ENCODE measurements at regions not wholly inside any gene's neighbourhood (a gene's known extent, or its start where the extent isn't known, plus 50 kb on each side); places are given as distances from the start of the nearest gene placed in this dataset.

- no peak overlapping the region for H3K27ac ChIP-seq (ENCODE audit: low read depth, low read length)
- no peak overlapping the region for H2AFZ ChIP-seq (ENCODE audit: low read depth, low read length, poor library complexity, severe bottlenecking)
- no peaks in the 10 kb centered on the region for H3K9me3 ChIP-seq (ENCODE audit: control insufficient read depth in 1 of 2, insufficient read depth in 1 of 2, low read depth in 1 of 2, low read length in 2 of 2)
- H3K36me3 ChIP-seq (ENCODE audit: control insufficient read depth in 1 of 2, insufficient read depth in 2 of 2, low read length in 2 of 2): no peaks in the 10 kb centered on the region
- no TSS peak for BruUV-seq (replicated peaks)
- no peaks in the 10 kb centered on the region for H3K79me2 ChIP-seq (ENCODE audit: insufficient read depth, low read length)
- no peak overlapping the region for H3K4me3 ChIP-seq (replicated peaks in 1 of 2; ENCODE audit: low read depth in 1 of 2, low read length in 2 of 2)
- DNase-seq (ENCODE audit: low read depth, low spot score): no peak
- no peak for TF ChIP-seq POLR2A (IDR thresholded peaks at IDR 0.05; ENCODE audit: borderline replicate concordance, extremely low read depth, insufficient read depth, insufficient read length)
- TF ChIP-seq SP1 (IDR thresholded peaks at IDR 0.05; ENCODE audit: low read depth): no peak
- no peak for TF ChIP-seq RAD21 (IDR thresholded peaks at IDR 0.05; ENCODE audit: low read depth)
- TF ChIP-seq YY1 (IDR thresholded peaks at IDR 0.05; ENCODE audit: extremely low read depth, insufficient replicate concordance, low read depth, low read length): no peak
- TF ChIP-seq CBX3 (IDR thresholded peaks at IDR 0.05; ENCODE audit: low read depth): no peak
- ChIA-PET CTCF (no interaction called here), RAD21 (ENCODE audit: low non-redundant PET in 1 of 2, low total read pairs in 2 of 2, uncharacterized antibody in 2 of 2, unreplicated experiment in 2 of 2) (no interaction called here), POLR2A (no interaction called here)
- H3K4me1 ChIP-seq (ENCODE audit: control insufficient read depth in 1 of 2, insufficient read depth in 2 of 2, low read length in 2 of 2): no peaks in the 10 kb centered on the region
- no peak overlapping the region for H3K9ac ChIP-seq (ENCODE audit: low read length)
- H3K9me2 ChIP-seq (ENCODE audit: insufficient read depth): no peaks in the 10 kb centered on the region
- no peak overlapping the region for H3K4me2 ChIP-seq (ENCODE audit: low read length)
- ATAC-seq: no peak
- H3K27me3 ChIP-seq (ENCODE audit: insufficient read depth, low read length): peaks cover 41% of the 10 kb centered on the region
- no peaks in the 10 kb centered on the region for H4K20me1 ChIP-seq (ENCODE audit: insufficient read depth)
- intact Hi-C loops (cut with micrococcal nuclease): no loop called here
Measured at GRCh38 chr7:96503597-96503996, 181.7 kb upstream of the SLC25A13 start.

GRCh38 chr7:96501318-96501717 lies 179.4 kb upstream of the SLC25A13 start:
- ChIA-PET CTCF (no interaction called here), RAD21 (ENCODE audit: low non-redundant PET in 1 of 2, low total read pairs in 2 of 2, uncharacterized antibody in 2 of 2, unreplicated experiment in 2 of 2) (no interaction called here), POLR2A (no interaction called here)
- H3K4me3 ChIP-seq (replicated peaks in 1 of 2; ENCODE audit: low read depth in 1 of 2, low read length in 2 of 2): no peak overlapping the region
- no peaks in the 10 kb centered on the region for H3K79me2 ChIP-seq (ENCODE audit: insufficient read depth, low read length)
- H2AFZ ChIP-seq (ENCODE audit: low read depth, low read length, poor library complexity, severe bottlenecking): no peak overlapping the region
- no peak for DNase-seq (ENCODE audit: low read depth, low spot score)
- no peaks in the 10 kb centered on the region for H4K20me1 ChIP-seq (ENCODE audit: insufficient read depth)
- peaks cover 44% of the 10 kb centered on the region for H3K27me3 ChIP-seq (ENCODE audit: insufficient read depth, low read length)
- no peaks in the 10 kb centered on the region for H3K9me2 ChIP-seq (ENCODE audit: insufficient read depth)
- no peak overlapping the region for H3K4me2 ChIP-seq (ENCODE audit: low read length)
- no peak for ATAC-seq
- H3K4me1 ChIP-seq (ENCODE audit: control insufficient read depth in 1 of 2, insufficient read depth in 2 of 2, low read length in 2 of 2): no peaks in the 10 kb centered on the region
- H3K27ac ChIP-seq (ENCODE audit: low read depth, low read length): no peak overlapping the region
- H3K9me3 ChIP-seq (ENCODE audit: control insufficient read depth in 1 of 2, insufficient read depth in 1 of 2, low read depth in 1 of 2, low read length in 2 of 2): no peaks in the 10 kb centered on the region
- no peak for TF ChIP-seq RAD21 (IDR thresholded peaks at IDR 0.05; ENCODE audit: low read depth)
- TF ChIP-seq EZH2phosphoT487 (IDR thresholded peaks at IDR 0.05; ENCODE audit: borderline replicate concordance): no peak
- no peak for TF ChIP-seq EGR1 (IDR thresholded peaks at IDR 0.05; ENCODE audit: low read depth)
- TF ChIP-seq SIN3A (IDR thresholded peaks at IDR 0.05; ENCODE audit: low read depth): no peak
- TF ChIP-seq POLR2A (IDR thresholded peaks at IDR 0.05; ENCODE audit: borderline replicate concordance, extremely low read depth, insufficient read depth, insufficient read length): no peak
- no peak for TF ChIP-seq ATF3 (IDR thresholded peaks at IDR 0.05)
- TF ChIP-seq ZBTB33 (IDR thresholded peaks at IDR 0.05; ENCODE audit: extremely low read depth, insufficient replicate concordance, low read length): no peak
- TF ChIP-seq TCF7L2 (IDR thresholded peaks at IDR 0.05; ENCODE audit: borderline replicate concordance, extremely low read depth, insufficient read depth, insufficient read length): no peak
- TF ChIP-seq CEBPB (IDR thresholded peaks at IDR 0.05; ENCODE audit: low read depth): no peak
- no peak for TF ChIP-seq ZFX (IDR thresholded peaks at IDR 0.05)
- no peak for TF ChIP-seq SP1 (IDR thresholded peaks at IDR 0.05; ENCODE audit: low read depth)
- TF ChIP-seq YY1 (IDR thresholded peaks at IDR 0.05; ENCODE audit: extremely low read depth, insufficient replicate concordance, low read depth, low read length): no peak
- no peak for TF ChIP-seq FOSL1 (IDR thresholded peaks at IDR 0.05; ENCODE audit: low read depth)
- no peak overlapping the region for H3K9ac ChIP-seq (ENCODE audit: low read length)
- intact Hi-C loops (cut with micrococcal nuclease): no loop called here
- H3K36me3 ChIP-seq (ENCODE audit: control insufficient read depth in 1 of 2, insufficient read depth in 2 of 2, low read length in 2 of 2): no peaks in the 10 kb centered on the region
- BruUV-seq (replicated peaks): no TSS peak

Measured in HCT116 (cell line).